ENCODE measurements at regions not wholly inside any gene's neighbourhood (a gene's known extent, or its start where the extent isn't known, plus 50 kb on each side); places are given as distances from the start of the nearest gene placed in this dataset.

DNA sequence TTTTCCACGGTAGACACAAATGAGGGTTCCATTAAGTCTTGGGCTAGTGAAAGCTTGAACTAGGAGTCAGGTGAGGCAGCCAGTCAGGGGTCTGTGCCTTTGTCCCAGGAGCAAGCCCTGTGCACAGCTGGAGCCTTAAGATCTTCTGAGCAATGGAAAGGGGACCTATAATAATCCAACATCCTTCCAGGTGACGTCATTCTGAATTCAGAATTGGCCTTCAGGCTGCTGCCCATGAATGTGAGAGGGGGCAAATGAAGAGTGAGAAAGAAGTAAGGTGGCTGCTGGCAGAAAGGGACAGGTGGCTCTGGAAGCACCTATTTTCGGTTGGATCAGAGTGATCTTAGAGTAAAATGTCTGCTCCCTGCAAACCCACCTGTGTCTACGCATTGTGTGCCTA is 488.1 kb upstream of the CDH5 start:
- TF ChIP-seq GATA2 (IDR thresholded peaks at IDR 0.05; ENCODE audit: low read depth, low read length) (no peak), GATA3 (IDR thresholded peaks at IDR 0.05; ENCODE audit: low read depth, low read length) (no peak)

DNA sequence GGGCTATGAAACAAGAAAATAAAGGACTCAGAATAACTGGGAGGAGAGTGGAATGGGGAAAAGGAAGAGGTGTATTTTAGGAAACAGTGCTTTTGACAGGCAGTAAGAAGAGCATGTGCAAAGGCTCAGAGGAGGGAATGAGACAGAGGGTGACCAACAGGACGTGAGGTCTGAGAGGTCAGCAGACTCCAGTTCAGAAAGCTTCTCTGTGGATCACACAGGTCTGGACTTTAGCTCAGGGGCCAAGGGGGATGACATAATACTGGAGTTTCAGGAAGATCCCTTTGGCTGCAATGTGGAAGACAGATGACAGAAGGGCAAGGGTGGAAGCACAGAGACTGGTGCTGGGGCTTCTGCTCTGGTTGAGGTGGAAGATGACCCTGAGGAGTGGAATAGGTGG is 489.9 kb upstream of the CDH5 start:
- TF ChIP-seq GATA3 (IDR thresholded peaks at IDR 0.05; ENCODE audit: low read depth, low read length) (no peak), GATA2 (IDR thresholded peaks at IDR 0.05; ENCODE audit: low read depth, low read length) (no peak)

DNA sequence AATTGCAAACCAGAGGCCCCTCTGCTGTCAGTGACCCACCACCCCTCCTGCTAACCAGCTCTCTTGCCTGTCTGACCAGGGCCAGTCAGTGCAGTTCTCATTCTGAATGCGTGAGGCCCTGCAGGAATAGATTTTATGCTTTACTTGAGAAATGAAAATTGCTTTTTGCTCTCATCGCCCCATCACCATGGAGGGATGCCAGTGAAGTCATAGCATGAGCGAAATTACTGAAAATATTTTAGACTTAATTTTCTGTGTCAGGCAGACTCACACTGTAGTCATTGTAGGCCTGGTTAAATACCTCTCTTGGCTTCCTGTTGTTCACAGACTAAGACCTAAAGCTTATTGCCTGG is 490.5 kb upstream of the CDH5 start:
- TF ChIP-seq GATA2 (IDR thresholded peaks at IDR 0.05; ENCODE audit: low read depth, low read length) (no peak; the same call in 1 of the 2 replicates), GATA3 (IDR thresholded peaks at IDR 0.05; ENCODE audit: low read depth, low read length) (no peak; the same call in 1 of the 2 replicates)

DNA sequence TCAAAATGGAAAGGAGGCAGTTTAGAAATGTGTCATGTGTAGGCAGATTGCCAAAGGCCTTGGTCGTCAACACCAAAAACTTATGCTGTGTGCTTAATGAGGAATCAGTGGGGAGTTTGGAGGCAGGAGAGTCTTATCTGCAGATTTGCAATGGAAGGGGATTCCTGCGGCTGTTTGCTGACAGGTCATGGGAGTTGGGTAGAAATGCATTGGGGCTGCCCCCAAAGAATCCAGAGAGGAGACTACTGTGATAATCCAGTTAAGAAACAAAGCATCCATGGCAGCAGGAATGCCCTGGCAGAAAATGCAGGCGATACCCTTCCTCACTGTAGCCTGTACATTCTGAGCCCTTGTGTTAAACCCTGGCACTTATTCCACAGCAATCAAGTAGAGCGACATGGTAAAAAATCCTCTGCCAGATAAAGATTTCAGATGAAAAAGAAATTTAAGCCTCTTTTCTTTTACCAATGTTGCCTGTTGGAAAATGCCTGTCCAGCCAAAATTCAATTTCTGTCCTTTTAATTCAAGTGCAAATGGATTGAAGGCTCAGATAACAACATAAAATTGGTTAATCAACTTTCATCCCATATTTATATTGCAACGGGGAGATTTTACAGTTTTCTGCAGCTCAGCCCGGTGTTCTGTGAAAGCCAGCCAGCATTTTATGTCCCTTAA is 491.0 kb upstream of the CDH5 start:
- peak; percentile 62 for TF ChIP-seq GATA3 (IDR thresholded peaks at IDR 0.05; ENCODE audit: low read depth, low read length)
- peak; percentile 74 for TF ChIP-seq GATA2 (IDR thresholded peaks at IDR 0.05; ENCODE audit: low read depth, low read length)

DNA sequence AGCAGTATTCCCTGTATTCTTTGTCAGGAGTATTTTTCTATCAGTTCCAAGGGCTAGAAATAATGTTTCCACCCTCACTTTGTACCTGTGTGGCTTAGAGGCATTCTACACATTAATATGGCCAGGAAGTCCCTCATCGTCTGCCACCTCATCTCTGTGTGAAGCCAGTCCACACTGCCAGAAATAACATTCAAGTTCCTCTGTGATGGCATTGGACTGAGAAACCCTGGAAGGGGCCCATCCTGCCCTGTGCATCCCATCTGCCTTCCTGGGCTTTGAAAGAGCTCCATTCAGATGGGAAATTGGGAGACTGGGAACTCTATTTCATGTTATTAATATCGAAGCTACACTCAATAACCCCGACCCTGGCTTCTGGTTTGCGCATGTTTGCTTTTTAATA is 497.2 kb upstream of the CDH5 start:
- TF ChIP-seq GATA2 (IDR thresholded peaks at IDR 0.05; ENCODE audit: low read depth, low read length), result no peak
- no peak for TF ChIP-seq GATA3 (IDR thresholded peaks at IDR 0.05; ENCODE audit: low read depth, low read length)

DNA sequence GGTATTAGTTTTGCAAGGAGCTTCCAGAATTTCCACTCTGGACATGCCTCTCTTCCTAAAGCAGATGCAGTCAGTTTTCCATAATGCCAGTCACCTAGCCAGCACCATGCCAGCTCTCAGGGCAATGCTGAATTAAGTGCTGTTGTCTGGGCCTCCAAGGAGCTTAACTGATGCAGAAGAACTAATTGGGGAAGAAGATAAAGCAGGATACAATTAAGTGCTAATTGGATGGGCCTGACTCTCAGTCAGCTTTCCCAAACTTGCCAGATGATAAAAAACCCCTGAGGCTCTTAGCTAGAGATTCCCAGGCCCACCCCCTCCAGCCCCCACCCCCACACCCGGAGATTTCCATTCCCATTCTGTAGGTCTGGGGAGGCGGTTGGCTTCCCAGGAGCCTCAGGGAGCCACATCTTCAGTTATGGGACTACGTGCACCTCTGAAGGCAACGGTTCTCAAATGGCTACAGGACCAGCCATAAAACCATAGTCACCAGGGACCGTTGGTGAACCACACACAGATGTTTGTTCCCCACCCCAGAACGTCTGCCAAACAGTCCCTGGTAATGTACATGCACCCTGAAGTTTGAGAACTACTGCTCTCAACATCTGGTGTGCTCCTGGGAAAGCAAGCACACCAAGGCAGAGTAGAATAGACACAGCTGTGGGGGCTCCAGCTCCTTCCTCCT is 499.1 kb upstream of the CDH5 start:
- TF ChIP-seq GATA3 (IDR thresholded peaks at IDR 0.05; ENCODE audit: low read depth, low read length) (peak; percentile 59; the same call in 1 of the 2 replicates), GATA2 (IDR thresholded peaks at IDR 0.05; ENCODE audit: low read depth, low read length) (peak; percentile 82)

DNA sequence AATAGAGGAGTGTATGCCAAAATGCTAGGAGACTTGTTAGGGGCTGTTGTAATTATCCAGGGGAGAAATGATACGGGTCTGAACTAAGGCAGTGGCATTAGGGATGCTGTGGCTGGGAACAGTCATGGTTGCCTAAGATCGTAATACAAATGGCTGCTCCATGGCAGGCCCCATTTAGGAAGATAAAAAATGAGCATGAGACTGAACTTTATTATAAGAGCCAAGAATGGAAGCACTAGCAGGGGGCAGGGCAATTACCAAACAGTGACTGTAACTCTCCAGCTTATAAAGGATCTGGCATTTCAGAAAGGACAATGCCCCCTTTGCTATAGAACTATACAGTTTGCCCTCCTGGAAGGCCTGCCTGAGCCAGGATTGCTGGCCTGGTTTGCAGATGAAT is 503.3 kb upstream of the CDH5 start:
- TF ChIP-seq GATA2 (IDR thresholded peaks at IDR 0.05; ENCODE audit: low read depth, low read length) (no peak), GATA3 (IDR thresholded peaks at IDR 0.05; ENCODE audit: low read depth, low read length) (no peak)

DNA sequence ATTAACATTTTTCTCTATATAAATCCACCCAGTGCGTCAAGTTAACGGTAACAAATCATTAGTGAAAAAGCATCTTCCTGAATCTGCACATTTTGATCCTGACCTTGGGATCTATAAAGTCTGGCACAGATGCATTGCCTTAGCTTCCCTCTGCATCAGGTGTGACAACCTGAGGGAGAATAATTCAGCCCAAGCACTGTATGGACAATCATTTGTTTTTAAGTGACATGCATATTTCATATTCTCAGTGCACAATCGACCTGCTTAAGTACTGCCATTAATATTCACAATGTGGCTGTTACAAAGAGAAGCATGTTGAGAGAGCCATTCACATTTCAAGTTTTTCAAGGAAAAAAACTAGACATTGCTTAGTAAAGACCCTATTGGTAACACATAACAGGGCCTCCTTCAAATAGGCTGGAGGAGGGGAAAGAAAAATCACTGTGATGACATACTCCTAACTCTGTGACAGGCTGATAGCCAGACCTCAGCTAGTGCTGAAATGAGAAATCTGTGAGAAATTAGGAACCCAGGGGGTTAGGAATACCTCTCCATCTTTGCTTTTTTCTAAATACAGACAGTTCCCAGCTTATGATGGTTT is 505.3 kb upstream of the CDH5 start:
- TF ChIP-seq GATA2 (IDR thresholded peaks at IDR 0.05; ENCODE audit: low read depth, low read length) (no peak), GATA3 (IDR thresholded peaks at IDR 0.05; ENCODE audit: low read depth, low read length) (no peak)

DNA sequence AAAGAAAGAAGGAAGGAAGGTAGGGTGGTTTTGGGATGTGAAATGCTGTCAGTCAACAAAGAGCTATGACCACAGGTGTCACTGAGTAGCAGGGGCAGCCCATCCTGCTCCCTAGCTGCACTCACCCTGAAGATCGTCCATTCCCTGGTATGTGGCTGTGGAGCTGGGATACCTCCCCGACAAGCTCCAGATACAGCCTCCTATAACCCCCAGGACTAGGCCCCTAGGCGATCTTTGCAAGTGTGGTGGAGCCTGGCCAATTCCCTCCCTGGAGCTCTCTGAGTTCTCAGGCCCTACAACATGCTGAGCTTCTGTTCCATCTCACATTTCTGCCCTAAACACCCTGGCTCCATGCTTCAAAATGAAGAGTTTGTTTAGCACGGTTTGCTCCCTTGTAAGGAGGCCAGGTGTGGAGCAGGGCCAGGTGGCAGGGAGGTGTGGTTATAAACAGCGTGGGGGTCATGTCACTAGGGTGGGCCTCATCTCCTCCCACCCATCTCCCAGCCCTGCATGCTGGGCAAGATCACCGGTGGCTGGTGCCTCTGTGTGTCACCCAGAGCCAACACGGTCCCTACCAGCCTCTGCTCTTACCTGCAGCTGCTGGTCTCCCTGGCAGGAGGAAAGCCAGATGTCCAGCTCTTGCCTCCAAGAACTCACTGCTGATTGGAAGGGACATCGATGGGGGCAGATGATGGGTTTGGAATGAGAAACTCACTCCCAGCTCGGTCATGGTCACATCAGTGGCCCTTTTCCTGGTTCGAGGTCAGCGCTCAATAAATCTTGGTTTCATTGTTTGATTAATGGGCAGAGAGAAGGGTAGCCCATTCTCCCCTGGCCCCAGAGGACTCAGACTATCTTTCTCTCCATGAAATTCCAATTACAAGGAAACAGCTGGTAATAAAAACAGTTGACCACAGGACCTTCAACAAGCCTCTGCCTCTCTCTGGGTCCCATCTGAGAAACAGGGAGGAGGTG is 511.0 kb upstream of the CDH5 start:
- TF ChIP-seq GATA2 (IDR thresholded peaks at IDR 0.05; ENCODE audit: low read depth, low read length) (no peak), GATA3 (IDR thresholded peaks at IDR 0.05; ENCODE audit: low read depth, low read length) (no peak)

DNA sequence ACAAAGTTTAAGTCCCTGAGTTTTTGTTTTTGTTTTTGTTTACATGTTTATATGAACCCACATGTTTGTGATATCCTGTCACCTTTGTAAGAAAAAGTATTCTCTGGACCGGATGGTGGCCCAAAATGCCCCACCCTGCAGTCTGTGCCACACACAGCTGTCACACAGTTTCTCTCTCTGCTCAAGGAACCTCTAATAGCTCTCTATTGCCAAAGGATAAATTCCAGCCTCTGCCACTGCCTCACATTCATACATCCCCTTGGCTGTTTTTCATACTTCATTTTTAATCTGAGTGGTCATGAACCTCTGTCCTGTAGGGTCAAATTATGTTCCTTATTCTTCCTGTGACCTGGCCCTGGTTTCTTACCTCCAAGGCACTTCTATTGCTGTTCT is 520.3 kb upstream of the CDH5 start:
- TF ChIP-seq GATA3 (IDR thresholded peaks at IDR 0.05; ENCODE audit: low read depth, low read length), result no peak
- no peak for TF ChIP-seq GATA2 (IDR thresholded peaks at IDR 0.05; ENCODE audit: low read depth, low read length)

DNA sequence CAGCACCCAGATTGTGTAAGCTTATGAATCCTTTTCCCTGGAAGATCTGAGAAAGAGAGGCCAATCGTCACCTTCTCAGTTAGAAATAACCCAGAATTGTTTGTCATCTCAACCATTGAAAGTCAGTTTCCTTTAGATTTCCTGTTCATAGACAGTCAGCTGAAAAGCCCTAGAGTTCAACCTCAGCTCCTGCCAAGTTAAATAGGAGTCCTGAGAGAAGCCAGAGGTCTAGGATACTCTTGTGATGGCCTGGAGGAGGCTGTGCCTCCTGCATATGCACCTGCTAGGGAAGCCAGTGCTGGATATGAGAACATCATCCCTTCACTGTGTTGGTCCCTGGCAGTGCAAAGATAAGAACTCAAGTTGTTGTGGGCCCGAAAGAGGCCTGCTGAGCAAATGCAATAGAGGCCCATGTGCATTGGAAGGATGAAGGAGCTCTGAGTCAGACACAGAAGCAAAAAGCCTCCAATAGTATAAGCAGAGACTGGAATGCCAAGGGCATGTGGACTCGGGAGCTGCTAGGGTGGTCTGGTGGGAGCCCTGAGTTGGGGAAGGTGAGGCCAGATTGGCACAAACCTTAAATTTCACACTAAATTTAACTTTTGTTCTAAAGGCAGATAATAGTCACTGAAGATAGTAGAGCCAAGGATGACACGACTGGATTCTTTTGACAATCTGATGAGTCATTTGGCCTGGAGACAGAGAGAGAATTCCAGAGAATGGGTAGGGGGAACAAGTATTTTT is 520.9 kb upstream of the CDH5 start:
- TF ChIP-seq GATA2 (IDR thresholded peaks at IDR 0.05; ENCODE audit: low read depth, low read length), result no peak
- no peak for TF ChIP-seq GATA3 (IDR thresholded peaks at IDR 0.05; ENCODE audit: low read depth, low read length)

DNA sequence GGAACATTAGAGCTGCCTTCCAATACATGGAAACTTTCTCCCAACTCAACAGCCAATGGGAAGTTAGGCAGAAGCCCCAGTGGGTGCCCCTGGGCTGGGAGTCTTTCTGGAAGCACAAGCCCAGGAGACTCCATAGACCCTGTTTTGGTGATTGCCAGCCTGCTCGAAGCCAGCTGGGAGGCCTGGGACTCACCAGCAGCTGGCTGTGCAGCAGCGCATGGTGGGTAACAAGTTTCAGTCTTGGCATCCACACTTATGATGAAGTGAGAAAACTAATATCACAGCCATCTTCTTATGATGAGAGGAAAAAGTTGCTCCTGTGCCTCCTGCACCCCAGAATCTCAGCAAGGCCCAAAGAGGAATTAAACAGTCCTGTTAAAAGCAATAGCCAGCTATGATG is 522.5 kb upstream of the CDH5 start:
- TF ChIP-seq GATA3 (IDR thresholded peaks at IDR 0.05; ENCODE audit: low read depth, low read length) (no peak), GATA2 (IDR thresholded peaks at IDR 0.05; ENCODE audit: low read depth, low read length) (no peak)

DNA sequence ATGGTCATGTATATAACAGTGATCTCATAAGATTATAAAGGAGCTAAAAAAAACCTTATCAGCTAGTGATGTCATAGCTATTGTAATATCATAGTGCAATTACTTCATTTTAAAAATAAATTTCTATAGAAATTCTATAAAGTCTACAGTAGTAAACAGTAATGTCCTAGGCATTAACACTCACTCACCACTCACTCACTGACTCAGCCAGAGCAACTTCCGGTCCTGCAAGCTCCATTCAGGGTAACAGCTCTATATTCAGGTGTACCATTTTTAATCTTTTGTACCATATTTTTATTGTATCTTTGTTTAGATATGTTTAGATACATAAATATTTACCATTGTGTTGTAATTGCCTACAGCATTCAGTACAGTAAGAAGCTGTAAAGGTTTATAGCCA is 524.4 kb upstream of the CDH5 start:
- no peak for TF ChIP-seq GATA2 (IDR thresholded peaks at IDR 0.05; ENCODE audit: low read depth, low read length)
- no peak for TF ChIP-seq GATA3 (IDR thresholded peaks at IDR 0.05; ENCODE audit: low read depth, low read length)
